GM18868 (cell line): ENCODE measurements at regions not wholly inside any gene's neighbourhood (a gene's known extent, or its start where the extent isn't known, plus 50 kb on each side); places are given as distances from the start of the nearest gene placed in this dataset.

Source experiments
- ATAC-seq: cut with Tn5 transposase; IDR thresholded peaks from one replicate; pipeline ENCODE4 v1.9.1; 2021; ENCODE audit warnings: mild to moderate bottlenecking, moderate library complexity; ENCODE audit not compliant: unreplicated experiment

DNA sequence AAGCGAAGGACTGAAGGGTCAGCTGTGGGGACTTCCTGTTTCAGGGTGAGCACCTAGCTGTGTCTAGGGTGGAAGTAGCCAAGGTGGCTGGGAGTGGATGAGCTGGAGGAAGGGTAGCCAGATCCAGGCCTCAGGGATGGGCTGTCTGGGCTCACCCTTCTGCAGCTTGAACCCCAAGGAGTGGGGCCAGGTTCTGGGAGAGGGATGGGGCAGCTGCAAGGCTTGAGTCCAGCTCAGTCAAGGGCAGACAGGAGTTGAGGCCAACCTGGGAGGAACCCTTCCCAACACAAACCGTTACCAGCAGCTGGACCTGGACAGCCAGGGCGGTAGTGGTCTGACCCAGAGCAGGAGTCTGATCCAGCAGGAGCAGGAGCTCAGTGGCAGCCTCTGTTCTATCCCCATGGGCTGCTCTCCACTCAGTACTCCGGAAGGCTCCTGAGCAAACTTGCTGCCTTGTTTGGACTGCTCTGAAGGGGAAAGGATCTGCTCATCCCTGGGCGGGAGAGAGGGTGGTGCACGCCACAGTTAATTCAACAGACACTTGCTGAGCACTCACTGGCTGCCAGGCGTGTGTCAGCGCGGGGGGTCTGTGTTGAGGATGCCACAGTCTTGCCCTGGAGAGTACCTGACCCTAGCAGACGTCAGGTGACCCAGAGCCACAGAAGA lies 53.8 kb upstream of the THY1 start:
- no peak for ATAC-seq

DNA sequence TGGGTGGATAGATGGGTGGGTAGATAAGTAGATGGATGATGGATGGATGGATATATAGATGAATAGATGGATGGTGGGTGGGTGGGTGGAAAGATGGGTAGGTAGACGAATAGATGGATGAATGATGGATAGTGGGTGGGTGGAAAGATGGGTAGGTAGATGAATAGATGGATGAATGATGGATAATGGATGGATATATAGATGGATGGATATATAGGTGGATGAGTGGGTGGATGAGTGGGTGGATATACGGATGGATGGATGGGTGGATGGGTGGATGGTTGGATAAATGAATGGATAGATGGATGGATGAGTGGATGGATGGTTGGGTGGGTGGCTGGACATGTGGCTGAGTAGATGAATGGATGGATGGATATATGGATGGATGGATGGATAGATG lies 53.1 kb upstream of the THY1 start:
- ATAC-seq, result no peak

DNA sequence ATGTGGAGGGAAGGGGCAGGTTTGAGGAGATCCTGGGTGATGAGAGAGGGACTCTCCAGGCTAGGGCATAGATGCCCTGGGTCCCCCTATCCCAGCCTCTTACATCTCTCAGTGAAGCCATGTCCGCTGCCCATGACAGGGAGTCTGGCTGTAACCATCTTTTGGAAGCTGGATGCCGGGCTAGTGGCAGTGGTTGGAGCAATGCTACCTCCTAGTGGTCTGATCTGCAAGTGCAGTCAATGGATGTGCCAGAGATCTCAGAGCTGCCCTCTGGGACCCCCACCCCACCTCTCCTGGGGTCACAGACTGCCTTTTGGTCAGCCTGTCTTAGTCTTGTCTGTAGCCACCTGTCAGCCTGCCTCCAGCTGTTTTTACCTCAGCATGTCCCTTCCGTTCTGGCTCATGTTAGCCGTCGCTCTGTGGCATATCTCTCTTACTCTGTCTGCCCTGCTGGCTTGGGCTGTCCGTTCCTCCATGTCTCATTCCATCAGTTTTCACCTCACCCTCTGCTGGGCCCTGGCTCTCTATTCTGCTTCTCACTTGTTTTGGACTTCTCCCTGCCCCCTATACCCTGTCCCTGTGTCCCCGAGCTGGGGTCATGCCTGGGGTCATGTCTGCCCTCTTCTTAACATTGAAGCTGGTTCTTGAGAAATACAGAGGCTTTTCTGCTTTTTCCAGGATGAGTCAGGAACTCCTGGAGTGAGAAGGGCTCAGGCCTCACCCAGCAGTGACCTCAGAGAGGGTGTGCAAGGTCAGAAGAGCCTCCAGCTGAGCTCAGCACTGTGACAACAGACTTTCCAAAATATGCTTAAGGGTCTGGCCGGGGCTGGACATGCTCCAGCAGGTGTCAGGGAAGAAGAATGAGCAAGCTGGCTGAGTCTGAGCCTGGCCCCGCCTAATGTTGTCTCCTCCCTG lies 52.0 kb upstream of the THY1 start:
- ATAC-seq, result no peak

DNA sequence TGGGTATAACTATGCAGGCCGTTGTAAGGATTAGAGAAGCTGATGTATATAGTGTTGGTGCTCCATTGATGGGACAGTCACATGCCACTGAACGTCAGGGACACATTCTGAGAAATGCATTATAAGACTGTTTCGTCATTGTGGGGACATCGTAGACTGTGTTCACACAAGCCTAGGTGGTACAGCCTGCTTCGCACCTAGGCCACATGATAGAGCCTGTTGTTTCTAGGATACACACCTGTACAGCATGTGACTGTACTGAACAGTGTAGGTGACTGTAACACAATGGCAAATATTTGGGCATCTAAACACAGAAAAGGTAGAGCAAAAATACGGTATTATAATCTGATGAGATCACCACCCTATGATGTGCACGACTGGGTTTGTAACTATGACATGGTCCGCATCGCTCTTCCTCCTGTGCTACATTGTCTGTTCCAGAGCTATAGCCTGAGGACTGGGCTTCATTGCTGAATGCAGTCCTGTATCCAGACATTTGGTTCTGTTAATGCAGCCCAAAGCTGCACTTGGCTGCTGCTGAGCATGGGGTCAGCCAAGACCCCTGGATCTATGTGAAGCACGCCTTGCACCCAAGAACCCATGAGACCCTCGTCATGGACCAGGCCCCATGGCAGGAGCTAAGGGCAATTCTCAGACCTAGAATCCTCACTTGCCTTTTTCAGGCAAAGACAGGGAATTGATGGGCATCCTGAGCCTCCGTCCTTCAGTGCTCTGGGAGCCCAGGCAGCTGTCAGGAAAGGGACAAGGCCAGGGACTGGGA lies 51.1 kb upstream of the THY1 start:
- no peak for ATAC-seq

DNA sequence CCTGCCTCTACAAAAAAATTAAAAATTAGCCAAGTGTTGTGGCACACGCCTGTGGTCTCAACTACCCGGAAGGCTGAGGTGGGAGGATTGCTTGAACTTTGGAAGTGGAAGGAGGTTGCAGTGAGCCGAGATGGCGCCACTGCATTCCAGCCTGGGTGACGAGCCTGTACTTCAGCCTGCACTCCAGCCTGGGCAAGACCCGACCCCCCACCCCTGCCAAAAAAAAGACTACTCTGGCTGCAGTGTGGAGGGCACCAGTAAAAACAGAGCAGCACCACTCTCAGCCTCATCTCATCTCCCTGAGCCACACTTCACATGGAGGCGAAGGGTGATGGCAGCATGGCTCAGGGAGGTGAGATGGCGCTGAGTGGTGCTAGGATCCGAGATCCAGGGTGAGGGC lies 50.3 kb upstream of the THY1 start:
- ATAC-seq, result no peak

DNA sequence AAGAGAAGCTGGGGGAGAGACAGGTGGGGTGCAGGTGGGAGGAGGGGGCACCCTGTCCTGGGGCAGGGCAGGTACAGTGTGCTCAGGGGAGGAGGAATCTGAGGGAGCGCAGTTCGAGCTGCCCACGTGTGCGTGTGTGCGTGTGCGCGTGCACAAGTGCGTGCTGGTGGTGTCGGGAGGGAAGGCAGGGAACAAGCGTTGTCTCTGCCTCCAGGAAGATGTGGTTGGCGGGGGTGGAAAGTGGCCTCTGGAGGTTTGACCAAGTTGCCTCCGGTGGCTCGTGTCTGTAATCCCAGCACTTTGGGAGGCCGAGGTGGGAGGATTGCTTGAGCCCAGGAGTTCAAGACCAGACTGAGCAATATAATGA lies 49.9 kb upstream of the THY1 start:
- ATAC-seq, result no peak
